Stomach (tissue), 4 donors: ENCODE measurements at regions not wholly inside any gene's neighbourhood (a gene's known extent, or its start where the extent isn't known, plus 50 kb on each side); places are given as distances from the start of the nearest gene placed in this dataset.

Experiments used
- POLR2AphosphoS5 ChIP-seq, 3 donors: sonication (generic); formaldehyde crosslinking; IDR thresholded peaks; one replicate each; pipeline ENCODE4 v1.6.1; 2016; ENCODE audit warnings: antibody characterized with exemption in 3 of 3
- TF ChIP-seq, protein P1 (sequence below), 7 experiments: fragments of 450-650 bp in 4 of 7; fragments of 200-600 bp in 3 of 7; sonication (generic) in 3 of 7; IDR thresholded peaks; one replicate each; pipeline ENCODE4 v1.5.1; 2016 to 2019; ENCODE audit warnings: antibody characterized with exemption in 7 of 7, control low read depth in 2 of 7, mild to moderate bottlenecking in 1 of 7

DNA sequence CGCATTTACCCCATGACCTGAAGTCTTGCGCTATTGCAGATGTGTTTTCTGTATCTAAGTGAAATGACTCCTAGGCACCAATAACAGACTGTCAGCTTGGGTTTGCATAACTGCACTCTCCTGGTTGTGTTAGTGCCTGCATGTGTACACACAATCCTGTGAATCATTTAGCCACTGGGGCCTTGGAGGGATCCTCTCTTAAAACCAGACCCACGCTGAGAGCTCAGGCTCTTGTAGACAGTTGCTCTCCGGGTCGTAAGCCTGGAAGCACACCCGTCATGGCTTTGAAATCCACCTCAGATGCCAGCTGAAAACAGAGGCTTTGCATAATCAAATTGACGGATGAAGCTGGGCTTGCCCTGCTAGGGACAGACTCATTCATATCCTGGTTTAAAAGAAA is 79.2 kb upstream of the RBM19 start:
- TF ChIP-seq, protein P1, sequence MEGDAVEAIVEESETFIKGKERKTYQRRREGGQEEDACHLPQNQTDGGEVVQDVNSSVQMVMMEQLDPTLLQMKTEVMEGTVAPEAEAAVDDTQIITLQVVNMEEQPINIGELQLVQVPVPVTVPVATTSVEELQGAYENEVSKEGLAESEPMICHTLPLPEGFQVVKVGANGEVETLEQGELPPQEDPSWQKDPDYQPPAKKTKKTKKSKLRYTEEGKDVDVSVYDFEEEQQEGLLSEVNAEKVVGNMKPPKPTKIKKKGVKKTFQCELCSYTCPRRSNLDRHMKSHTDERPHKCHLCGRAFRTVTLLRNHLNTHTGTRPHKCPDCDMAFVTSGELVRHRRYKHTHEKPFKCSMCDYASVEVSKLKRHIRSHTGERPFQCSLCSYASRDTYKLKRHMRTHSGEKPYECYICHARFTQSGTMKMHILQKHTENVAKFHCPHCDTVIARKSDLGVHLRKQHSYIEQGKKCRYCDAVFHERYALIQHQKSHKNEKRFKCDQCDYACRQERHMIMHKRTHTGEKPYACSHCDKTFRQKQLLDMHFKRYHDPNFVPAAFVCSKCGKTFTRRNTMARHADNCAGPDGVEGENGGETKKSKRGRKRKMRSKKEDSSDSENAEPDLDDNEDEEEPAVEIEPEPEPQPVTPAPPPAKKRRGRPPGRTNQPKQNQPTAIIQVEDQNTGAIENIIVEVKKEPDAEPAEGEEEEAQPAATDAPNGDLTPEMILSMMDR (IDR thresholded peaks at IDR 0.05) = no peak
- TF ChIP-seq POLR2AphosphoS5 (IDR thresholded peaks at IDR 0.05) = no peak
